Liver (tissue), 8 donors: ENCODE measurements at regions not wholly inside any gene's neighbourhood (a gene's known extent, or its start where the extent isn't known, plus 50 kb on each side); places are given as distances from the start of the nearest gene placed in this dataset.

ENCODE experiments used
- DNase-seq: peaks from one replicate; pipeline ENCODE4 v3.0.0-alpha.2; 2017; ENCODE audit warnings: low spot score
- H3K27ac ChIP-seq, 2 donors: one replicate each; pipeline ENCODE4 v1.7.0; 2013; ENCODE audit warnings: inconsistent platforms in 2 of 2, low read length in 2 of 2, control low read depth in 1 of 2, low read depth in 1 of 2, mild to moderate bottlenecking in 1 of 2
- H3K27me3 ChIP-seq, 4 donors: one replicate each; pipeline versions ENCODE4 v1.6.1 to v1.7.0; 2013; ENCODE audit warnings: low read length in 3 of 4, inconsistent platforms in 1 of 4, mild to moderate bottlenecking in 1 of 4, moderate library complexity in 1 of 4; ENCODE audit not compliant: control insufficient read depth in 4 of 4, insufficient read depth in 4 of 4
- H3K36me3 ChIP-seq, 4 donors: one replicate each; pipeline versions ENCODE4 v1.6.1 to v1.7.0; 2013; ENCODE audit warnings: low read length in 3 of 4, mild to moderate bottlenecking in 3 of 4, low read depth in 1 of 4, moderate library complexity in 1 of 4; ENCODE audit not compliant: control insufficient read depth in 4 of 4, insufficient read depth in 3 of 4
- H3K4me1 ChIP-seq, 4 donors: one replicate each; pipeline versions ENCODE4 v1.6.1 to v1.7.0; 2013; ENCODE audit warnings: low read length in 3 of 4, mild to moderate bottlenecking in 3 of 4, moderate library complexity in 1 of 4; ENCODE audit not compliant: control insufficient read depth in 4 of 4, insufficient read depth in 4 of 4
- H3K4me3 ChIP-seq, 3 donors: one replicate each; pipeline versions ENCODE4 v1.6.1 to v1.7.0; 2013; ENCODE audit warnings: low read length in 3 of 3, control low read depth in 1 of 3, low read depth in 1 of 3, mild to moderate bottlenecking in 1 of 3
- H3K9ac ChIP-seq, 2 donors: one replicate each; pipeline ENCODE4 v1.7.0; 2013; ENCODE audit warnings: low read length in 2 of 2, mild to moderate bottlenecking in 2 of 2, moderate library complexity in 2 of 2, control low read depth in 1 of 2, low read depth in 1 of 2
- H3K9me3 ChIP-seq, 4 donors: one replicate each; pipeline versions ENCODE4 v1.6.1 to v1.7.0; 2013; ENCODE audit warnings: low read length in 3 of 4; ENCODE audit not compliant: control insufficient read depth in 4 of 4
- CTCF ChIP-seq: fragments of 150-350 bp; IDR thresholded peaks from 2 replicates; pipeline ENCODE4 v1.5.1; 2017; ENCODE audit warnings: improper control_type of control experiment, low read depth, low read length; ENCODE audit not compliant: missing input control
- EGR1 ChIP-seq, 2 donors: IDR thresholded peaks; 2 replicates each; pipeline ENCODE4 v1.6.1; 2016 to 2018; ENCODE audit warnings: antibody characterized with exemption in 2 of 2, low read depth in 2 of 2
- FOXA1 ChIP-seq: IDR thresholded peaks from 2 replicates; pipeline ENCODE4 v1.6.1; 2016; ENCODE audit warnings: antibody characterized with exemption
- FOXA2 ChIP-seq: IDR thresholded peaks from 2 replicates; pipeline ENCODE4 v1.6.1; 2016; ENCODE audit warnings: antibody characterized with exemption
- GABPA ChIP-seq, 2 donors: IDR thresholded peaks in 1 of 2; conservative IDR thresholded peaks in 1 of 2; 2 replicates each; pipeline ENCODE4 v1.6.1; 2016; ENCODE audit warnings: antibody characterized with exemption in 2 of 2, mild to moderate bottlenecking in 1 of 2, moderate library complexity in 1 of 2
- HNF4A ChIP-seq, 2 donors: conservative IDR thresholded peaks; 2 replicates each; pipeline ENCODE4 v1.6.1; 2016; ENCODE audit warnings: antibody characterized with exemption in 2 of 2, mild to moderate bottlenecking in 2 of 2
- HNF4G ChIP-seq: IDR thresholded peaks from 2 replicates; pipeline ENCODE4 v1.6.1; 2016; ENCODE audit warnings: antibody characterized with exemption
- JUND ChIP-seq, 2 donors: IDR thresholded peaks; 2 replicates each; pipeline ENCODE4 v1.6.1; 2016; ENCODE audit warnings: antibody characterized with exemption in 2 of 2
- MAX ChIP-seq: IDR thresholded peaks from 2 replicates; pipeline ENCODE4 v1.6.1; 2016; ENCODE audit warnings: antibody characterized with exemption
- NR2F2 ChIP-seq: IDR thresholded peaks from 2 replicates; pipeline ENCODE4 v1.6.1; 2016; ENCODE audit warnings: antibody characterized with exemption
- RAD21 ChIP-seq, 2 donors: IDR thresholded peaks; 2 replicates each; pipeline ENCODE4 v1.6.1; 2016; ENCODE audit warnings: antibody characterized with exemption in 2 of 2, mild to moderate bottlenecking in 2 of 2
- REST ChIP-seq: IDR thresholded peaks from 2 replicates; pipeline ENCODE4 v1.6.1; 2016; ENCODE audit warnings: antibody characterized with exemption, mild to moderate bottlenecking
- RXRA ChIP-seq, 2 donors: IDR thresholded peaks; 2 replicates each; pipeline ENCODE4 v1.6.1; 2017 to 2018; ENCODE audit warnings: antibody characterized with exemption in 2 of 2, mild to moderate bottlenecking in 1 of 2
- SP1 ChIP-seq: IDR thresholded peaks from 2 replicates; pipeline ENCODE4 v1.6.1; 2018; ENCODE audit warnings: antibody characterized with exemption, mild to moderate bottlenecking
- TAF1 ChIP-seq: conservative IDR thresholded peaks from 2 replicates; pipeline ENCODE4 v1.6.1; 2016; ENCODE audit warnings: antibody characterized with exemption, mild to moderate bottlenecking
- YY1 ChIP-seq: IDR thresholded peaks from 2 replicates; pipeline ENCODE4 v1.6.1; 2016; ENCODE audit warnings: antibody characterized with exemption, mild to moderate bottlenecking
- WGBS: extraction: QIAGEN DNeasy Blood & Tissue Kit; methylation state at CpG from one replicate; pipeline ENCODE4 v1.1.7; 2013; 5-methylcytosine and 5-hydroxymethylcytosine counted together
- TF ChIP-seq, protein P1 (sequence below): IDR thresholded peaks from 2 replicates; pipeline ENCODE4 v1.6.1; 2016; ENCODE audit warnings: antibody characterized with exemption
- TF ChIP-seq, protein P2 (sequence below): IDR thresholded peaks from 2 replicates; pipeline ENCODE4 v1.6.1; 2016; ENCODE audit warnings: antibody characterized with exemption
- donor health status: healthy.
- donor health status: healthy.
- donor health status: healthy.
- donor health status: healthy.
- donor health status: healthy.

GRCh38 chr4:54971474-54971950 is 153.9 kb downstream of the KDR start:
- no peak for DNase-seq
- TF ChIP-seq, protein P1, sequence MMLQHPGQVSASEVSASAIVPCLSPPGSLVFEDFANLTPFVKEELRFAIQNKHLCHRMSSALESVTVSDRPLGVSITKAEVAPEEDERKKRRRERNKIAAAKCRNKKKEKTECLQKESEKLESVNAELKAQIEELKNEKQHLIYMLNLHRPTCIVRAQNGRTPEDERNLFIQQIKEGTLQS: no peak
- TF ChIP-seq RAD21 (IDR thresholded peaks at IDR 0.05) (peak; percentile 71 to 76), JUND (IDR thresholded peaks at IDR 0.05) (no peak), REST (no peak), CTCF (peak; percentile 49)
- Histone ChIP-seq H3K36me3 (no peaks in the 10 kb centered on the region), H3K9me3 (no peaks in the 10 kb centered on the region), H3K27ac (no peak overlapping the region), H3K4me1 (no peaks in the 10 kb centered on the region), H3K4me3 (no peak overlapping the region), H3K27me3 (peaks cover 0 to under 1% (median 0%) of the 10 kb centered on the region in 4 donors), H3K9ac (no peak overlapping the region)
- 7% methylated on average over 7 of the region's 7 CpGs for WGBS

DNA sequence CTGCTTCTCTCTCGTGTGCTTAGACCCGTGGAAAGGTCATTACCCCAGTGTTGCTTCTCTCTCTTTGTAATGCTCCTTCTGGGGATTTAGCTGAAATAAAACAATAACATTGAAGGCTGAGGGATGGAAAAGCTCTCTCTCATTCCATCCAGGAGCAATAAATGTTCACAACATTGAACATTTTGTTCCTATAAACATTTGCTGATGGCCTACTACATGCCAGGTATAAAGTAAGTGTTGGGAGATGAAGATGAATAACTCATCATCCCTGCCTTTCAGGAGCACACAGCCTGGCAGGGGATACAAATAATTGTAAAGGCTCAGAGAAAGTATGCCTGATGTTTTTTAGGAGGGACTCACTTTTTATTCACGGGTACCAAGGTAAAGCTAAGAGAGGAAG is 158.1 kb downstream of the KDR start:
- 59% methylated on average over 3 of the region's 3 CpGs for WGBS
- TF ChIP-seq EGR1 (IDR thresholded peaks at IDR 0.05; ENCODE audit: low read depth in 2 of 2): no peak
- TF ChIP-seq, protein P1: no peak
- TF ChIP-seq TAF1: no peak
- no peak for TF ChIP-seq HNF4G
- no peak for TF ChIP-seq RXRA (IDR thresholded peaks at IDR 0.05)
- TF ChIP-seq MAX: no peak
- TF ChIP-seq, protein P2, sequence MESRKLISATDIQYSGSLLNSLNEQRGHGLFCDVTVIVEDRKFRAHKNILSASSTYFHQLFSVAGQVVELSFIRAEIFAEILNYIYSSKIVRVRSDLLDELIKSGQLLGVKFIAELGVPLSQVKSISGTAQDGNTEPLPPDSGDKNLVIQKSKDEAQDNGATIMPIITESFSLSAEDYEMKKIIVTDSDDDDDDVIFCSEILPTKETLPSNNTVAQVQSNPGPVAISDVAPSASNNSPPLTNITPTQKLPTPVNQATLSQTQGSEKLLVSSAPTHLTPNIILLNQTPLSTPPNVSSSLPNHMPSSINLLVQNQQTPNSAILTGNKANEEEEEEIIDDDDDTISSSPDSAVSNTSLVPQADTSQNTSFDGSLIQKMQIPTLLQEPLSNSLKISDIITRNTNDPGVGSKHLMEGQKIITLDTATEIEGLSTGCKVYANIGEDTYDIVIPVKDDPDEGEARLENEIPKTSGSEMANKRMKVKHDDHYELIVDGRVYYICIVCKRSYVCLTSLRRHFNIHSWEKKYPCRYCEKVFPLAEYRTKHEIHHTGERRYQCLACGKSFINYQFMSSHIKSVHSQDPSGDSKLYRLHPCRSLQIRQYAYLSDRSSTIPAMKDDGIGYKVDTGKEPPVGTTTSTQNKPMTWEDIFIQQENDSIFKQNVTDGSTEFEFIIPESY: no peak
- TF ChIP-seq FOXA2: no peak
- TF ChIP-seq FOXA1: no peak
- TF ChIP-seq REST: no peak
- TF ChIP-seq CTCF: no peak
- TF ChIP-seq YY1: no peak
- no peak for TF ChIP-seq RAD21 (IDR thresholded peaks at IDR 0.05)
- no peak for TF ChIP-seq NR2F2
- no peak for TF ChIP-seq JUND (IDR thresholded peaks at IDR 0.05)
- TF ChIP-seq GABPA (IDR thresholded peaks at IDR 0.05 in 1 of 2, conservative IDR thresholded peaks at IDR 0.05 in 1 of 2): no peak
- TF ChIP-seq SP1: no peak
- no peak for TF ChIP-seq HNF4A (conservative IDR thresholded peaks at IDR 0.05)
- no peaks in the 10 kb centered on the region for H3K27me3 ChIP-seq
- no peak overlapping the region for H3K4me3 ChIP-seq
- no peaks in the 10 kb centered on the region for H3K4me1 ChIP-seq
- no peak overlapping the region for H3K27ac ChIP-seq
- H3K9me3 ChIP-seq: no peaks in the 10 kb centered on the region
- DNase-seq: no peak
- no peaks in the 10 kb centered on the region for H3K36me3 ChIP-seq
- no peak overlapping the region for H3K9ac ChIP-seq
